Psoas muscle (tissue), 7 donors: ENCODE measurements at regions not wholly inside any gene's neighbourhood (a gene's known extent, or its start where the extent isn't known, plus 50 kb on each side); places are given as distances from the start of the nearest gene placed in this dataset.

ENCODE experiments used
- ATAC-seq, 4 donors: fragments of 200-7000 bp; cut with Tn5 transposase; one replicate each; pipeline ENCODE4 v1.9.1; 2020; ENCODE audit warnings: moderate library complexity in 3 of 4, mild to moderate bottlenecking in 2 of 4
- DNase-seq, 2 donors: peaks; one replicate each; pipeline ENCODE4 v3.0.0-alpha.2; 2020
- H3K27ac ChIP-seq: fragments of 200-600 bp; one replicate; pipeline ENCODE4 v1.8.0; 2022
- H3K27me3 ChIP-seq, 3 donors: fragments of 200-600 bp in 1 of 3; one replicate each; pipeline versions ENCODE4 v1.6.1 to v1.8.0; 2013 to 2022; ENCODE audit warnings: low read length in 2 of 3, mild to moderate bottlenecking in 2 of 3, moderate library complexity in 1 of 3; ENCODE audit not compliant: insufficient read depth in 3 of 3
- H3K36me3 ChIP-seq, 2 donors: fragments of 200-600 bp in 1 of 2; one replicate each; pipeline versions ENCODE4 v1.6.1 to v1.8.0; 2013 to 2022; ENCODE audit warnings: low read depth in 1 of 2, mild to moderate bottlenecking in 1 of 2, moderate library complexity in 1 of 2; ENCODE audit not compliant: insufficient read depth in 1 of 2
- H3K4me1 ChIP-seq: fragments of 200-600 bp; one replicate; pipeline ENCODE4 v1.8.0; 2022
- H3K4me3 ChIP-seq: fragments of 200-600 bp; one replicate; pipeline ENCODE4 v1.8.0; 2022; ENCODE audit warnings: mild to moderate bottlenecking
- H3K9me3 ChIP-seq: fragments of 200-600 bp; one replicate; pipeline ENCODE4 v1.8.0; 2022
- WGBS, 3 donors: extraction: QIAGEN DNeasy Blood & Tissue Kit; methylation state at CpG; one replicate each; pipeline versions ENCODE4 v1.1.6 to v1.1.7; 2013; 5-methylcytosine and 5-hydroxymethylcytosine counted together
- intact Hi-C, 2 donors: fragments of 100-400 bp; cut with DNase I; formaldehyde crosslinking; loops; one replicate each; pipeline versions ENCODE4 v1.11.0 to v1.14.2; 2022
- TF ChIP-seq, protein P1 (sequence below): fragments of 200-600 bp; IDR thresholded peaks from one replicate; pipeline ENCODE4 v1.8.0; 2022; ENCODE audit warnings: antibody characterized with exemption
- donor health status: healthy with polysubstance abuse.
- donor health status: DM: no; HTN: no; CAD: no; lungs with moderate emphysema.
- donor health status: Bipolar disorder and iron deficiency.
- donor health status: healthy.
- donor health status: DM: yes; HTN: yes; CAD: no.
- donor health status: DM: no; HTN: no; CAD: no.
- donor health status: DM: yes; HTN: yes; CAD: no.

DNA sequence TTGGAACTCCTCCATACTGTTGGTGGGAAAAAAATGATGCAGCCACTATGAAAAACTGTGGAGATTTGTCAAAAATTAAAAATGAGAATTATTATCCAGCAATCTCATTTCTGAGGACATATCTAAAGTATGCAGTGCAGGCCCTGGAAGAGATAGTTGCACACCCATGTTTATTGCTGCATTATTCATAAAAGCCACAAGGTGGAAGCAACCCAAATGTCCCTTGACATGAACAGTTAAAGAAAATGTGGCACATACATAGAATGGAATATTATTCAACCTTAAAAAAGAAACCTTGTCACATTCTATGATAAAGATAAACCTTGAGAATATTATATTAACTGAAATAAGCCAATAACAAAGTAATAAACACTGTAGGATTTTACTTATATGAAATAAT, 80.9 kb upstream of the ARHGEF26 start:
- Histone ChIP-seq H3K4me3 (no peak overlapping the region), H3K36me3 (no peaks in the 10 kb centered on the region), H3K27ac (no peak overlapping the region), H3K9me3 (no peaks in the 10 kb centered on the region), H3K27me3 (no peaks in the 10 kb centered on the region), H3K4me1 (no peaks in the 10 kb centered on the region)
- DNase-seq: no peak
- TF ChIP-seq, protein P1, sequence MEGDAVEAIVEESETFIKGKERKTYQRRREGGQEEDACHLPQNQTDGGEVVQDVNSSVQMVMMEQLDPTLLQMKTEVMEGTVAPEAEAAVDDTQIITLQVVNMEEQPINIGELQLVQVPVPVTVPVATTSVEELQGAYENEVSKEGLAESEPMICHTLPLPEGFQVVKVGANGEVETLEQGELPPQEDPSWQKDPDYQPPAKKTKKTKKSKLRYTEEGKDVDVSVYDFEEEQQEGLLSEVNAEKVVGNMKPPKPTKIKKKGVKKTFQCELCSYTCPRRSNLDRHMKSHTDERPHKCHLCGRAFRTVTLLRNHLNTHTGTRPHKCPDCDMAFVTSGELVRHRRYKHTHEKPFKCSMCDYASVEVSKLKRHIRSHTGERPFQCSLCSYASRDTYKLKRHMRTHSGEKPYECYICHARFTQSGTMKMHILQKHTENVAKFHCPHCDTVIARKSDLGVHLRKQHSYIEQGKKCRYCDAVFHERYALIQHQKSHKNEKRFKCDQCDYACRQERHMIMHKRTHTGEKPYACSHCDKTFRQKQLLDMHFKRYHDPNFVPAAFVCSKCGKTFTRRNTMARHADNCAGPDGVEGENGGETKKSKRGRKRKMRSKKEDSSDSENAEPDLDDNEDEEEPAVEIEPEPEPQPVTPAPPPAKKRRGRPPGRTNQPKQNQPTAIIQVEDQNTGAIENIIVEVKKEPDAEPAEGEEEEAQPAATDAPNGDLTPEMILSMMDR: no peak
- intact Hi-C loops: no loop called here
- ATAC-seq: no peak

DNA sequence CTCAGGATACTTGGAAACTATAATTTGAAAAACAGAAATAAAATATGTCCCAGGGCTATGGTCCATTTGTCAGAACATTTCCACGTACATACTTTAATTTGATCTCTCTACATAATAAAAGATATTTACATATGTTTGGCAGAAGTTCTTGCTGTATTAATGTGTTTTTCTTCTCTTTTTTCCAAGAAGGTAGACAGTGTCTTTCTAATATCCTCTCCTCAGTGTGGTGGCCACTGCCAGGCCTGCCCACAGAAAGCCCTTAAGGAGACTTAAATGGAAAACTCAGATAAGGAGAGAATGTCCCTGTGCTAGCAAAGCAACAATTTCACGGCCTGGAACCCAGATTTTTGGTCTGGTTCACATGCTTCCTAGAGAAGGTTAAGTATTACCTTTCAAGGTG, 76.5 kb upstream of the ARHGEF26 start:
- intact Hi-C loops: no loop called here
- 79 to 83% (median 80%) methylated on average over 2 of the region's 2 CpGs for WGBS, 3 donors
- no peak for ATAC-seq
- Histone ChIP-seq H3K36me3 (no peaks in the 10 kb centered on the region), H3K27me3 (no peaks in the 10 kb centered on the region), H3K4me3 (no peak overlapping the region), H3K4me1 (no peaks in the 10 kb centered on the region), H3K27ac (no peak overlapping the region), H3K9me3 (no peaks in the 10 kb centered on the region)
- no peak for DNase-seq
- TF ChIP-seq, protein P1: no peak

DNA sequence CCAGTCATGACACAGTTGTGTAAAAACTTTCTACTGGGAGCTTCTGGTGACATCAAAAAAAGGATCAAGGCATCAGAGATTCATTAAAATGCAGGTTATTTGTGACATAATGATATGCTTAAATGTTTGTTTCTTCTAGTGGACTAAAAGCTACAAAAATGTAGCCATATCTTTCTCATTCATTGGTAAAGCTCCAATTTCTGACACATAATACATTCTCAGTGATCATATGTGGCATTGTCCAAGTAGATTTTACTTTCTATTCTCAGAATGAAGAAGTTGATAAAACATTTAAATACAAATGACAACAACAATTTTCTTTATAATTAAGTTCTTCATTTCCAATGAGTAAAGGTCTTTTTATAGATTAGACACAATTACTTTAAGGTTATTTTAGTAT, 71.0 kb upstream of the ARHGEF26 start:
- no peak for DNase-seq
- TF ChIP-seq, protein P1: no peak
- intact Hi-C loops: no loop called here
- Histone ChIP-seq H3K27ac (no peak overlapping the region), H3K9me3 (no peaks in the 10 kb centered on the region), H3K4me3 (no peak overlapping the region), H3K27me3 (no peaks in the 10 kb centered on the region), H3K36me3 (no peaks in the 10 kb centered on the region), H3K4me1 (no peaks in the 10 kb centered on the region)
- no peak for ATAC-seq

DNA sequence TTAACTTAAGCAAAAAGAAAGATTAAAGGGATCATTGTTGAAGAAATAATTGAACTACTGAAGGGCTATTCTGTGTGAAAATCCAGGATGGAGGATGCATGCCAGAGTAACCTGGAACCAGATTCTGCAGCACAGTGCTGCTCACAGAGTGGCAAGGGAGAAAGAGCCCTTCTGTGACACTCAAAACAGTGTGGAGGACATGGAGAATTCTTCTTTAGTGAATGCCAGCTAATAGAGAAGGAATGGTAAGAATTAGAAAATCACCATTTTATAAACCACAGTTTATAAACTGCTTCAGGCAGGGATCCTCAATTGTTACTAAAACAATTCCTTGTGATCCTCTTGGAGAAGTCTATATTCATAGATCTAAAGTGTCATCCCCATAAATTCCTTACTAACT, 70.4 kb upstream of the ARHGEF26 start:
- TF ChIP-seq, protein P1: no peak
- H3K27me3 ChIP-seq: no peaks in the 10 kb centered on the region
- intact Hi-C loops: no loop called here

DNA sequence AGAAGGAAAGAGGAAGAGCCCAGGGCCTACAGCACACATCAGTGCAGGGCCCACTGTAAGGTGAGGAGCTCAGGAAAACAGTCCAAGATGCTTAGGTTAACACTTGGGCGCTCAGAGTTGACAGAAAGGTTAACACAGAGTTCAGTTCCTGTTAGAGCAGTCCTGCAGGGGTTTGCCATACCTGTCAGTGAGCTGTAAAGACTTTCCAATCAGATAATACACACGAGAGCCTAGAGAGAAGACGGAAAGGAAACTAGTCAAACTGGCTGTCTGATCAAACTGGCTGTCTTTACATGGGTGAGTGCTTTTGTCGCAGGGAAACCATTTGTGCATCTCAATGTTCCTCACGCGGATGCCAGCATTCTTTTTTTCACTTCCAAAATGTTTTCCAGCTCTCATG, 61.4 kb upstream of the ARHGEF26 start:
- no peak overlapping the region for H3K4me3 ChIP-seq
- no peak for ATAC-seq
- H3K27me3 ChIP-seq: no peaks in the 10 kb centered on the region

More for the DNA sequence above, 70.4 kb upstream of the ARHGEF26 start:
- H3K36me3 ChIP-seq: no peaks in the 10 kb centered on the region
- DNase-seq: no peak
- no peaks in the 10 kb centered on the region for H3K9me3 ChIP-seq
- no peak for ATAC-seq
- no peak overlapping the region for H3K4me3 ChIP-seq
- no peaks in the 10 kb centered on the region for H3K4me1 ChIP-seq
- H3K27ac ChIP-seq: no peak overlapping the region

More for the DNA sequence above, 61.4 kb upstream of the ARHGEF26 start:
- TF ChIP-seq, protein P1: no peak
- Histone ChIP-seq H3K27ac (no peak overlapping the region), H3K36me3 (no peaks in the 10 kb centered on the region), H3K4me1 (no peaks in the 10 kb centered on the region), H3K9me3 (no peaks in the 10 kb centered on the region)
- DNase-seq: no peak
- intact Hi-C loops: no loop called here
- WGBS, 3 donors: 33 to 41% (median 38%) methylated on average over 6 of the region's 6 CpGs
